DOHH2 (cell line): ENCODE measurements at regions not wholly inside any gene's neighbourhood (a gene's known extent, or its start where the extent isn't known, plus 50 kb on each side); places are given as distances from the start of the nearest gene placed in this dataset.

Experiments
- H3F3A ChIP-seq: fragments of 200-600 bp; sonication (generic), shearing (Covaris generic); 2 replicates; pipeline ENCODE4 v1.6.0; 2016; ENCODE audit warnings: antibody characterized with exemption, mild to moderate bottlenecking; ENCODE audit not compliant: control insufficient read depth, insufficient read depth
- H3K27ac ChIP-seq: fragments of 200-600 bp; sonication (generic); 2 replicates; pipeline ENCODE4 v1.5.1; 2014; ENCODE audit warnings: low read depth, mild to moderate bottlenecking, low read length, moderate library complexity
- H3K27me3 ChIP-seq: fragments of 200-600 bp; sonication (generic); 2 replicates; pipeline ENCODE4 v1.6.1; 2014; ENCODE audit warnings: mild to moderate bottlenecking, low read length, mixed read lengths; ENCODE audit not compliant: control insufficient read depth
- H3K36me3 ChIP-seq: fragments of 200-600 bp; sonication (generic); 2 replicates; pipeline ENCODE4 v1.6.1; 2014; ENCODE audit warnings: mild to moderate bottlenecking, low read length, moderate library complexity, mixed read lengths; ENCODE audit not compliant: control insufficient read depth
- H3K4me1 ChIP-seq: fragments of 200-600 bp; sonication (generic); 2 replicates; pipeline ENCODE4 v1.6.1; 2014; ENCODE audit warnings: mild to moderate bottlenecking, low read length, mixed read lengths; ENCODE audit not compliant: control insufficient read depth
- H3K4me2 ChIP-seq: fragments of 200-600 bp; sonication (generic); 2 replicates; pipeline ENCODE4 v1.6.0; 2014; ENCODE audit warnings: mild to moderate bottlenecking, low read length, moderate library complexity
- H3K4me3 ChIP-seq: fragments of 200-600 bp; sonication (generic); 2 replicates; pipeline ENCODE4 v1.5.1; 2014; ENCODE audit warnings: mild to moderate bottlenecking, low read length, mixed read lengths
- H3K79me2 ChIP-seq: fragments of 200-600 bp; sonication (generic); 2 replicates; pipeline ENCODE4 v1.6.1; 2014; ENCODE audit warnings: mild to moderate bottlenecking, low read length, mixed read lengths; ENCODE audit not compliant: control insufficient read depth
- H3K9me2 ChIP-seq: fragments of 200-600 bp; sonication (generic); replicated peaks from 2 replicates; pipeline ENCODE4 v1.6.1; 2014; ENCODE audit warnings: mild to moderate bottlenecking, low read length, mixed read lengths; ENCODE audit not compliant: control insufficient read depth
- H3K9me3 ChIP-seq: fragments of 200-600 bp; sonication (generic); 2 replicates; pipeline ENCODE4 v1.6.1; 2014; ENCODE audit warnings: antibody characterized with exemption, low read length, mixed read lengths; ENCODE audit not compliant: control insufficient read depth, insufficient read depth
- H4K20me1 ChIP-seq: fragments of 200-600 bp; sonication (generic); 2 replicates; pipeline ENCODE4 v1.6.0; 2014; ENCODE audit warnings: low read depth, mild to moderate bottlenecking, antibody characterized with exemption, low read length, moderate library complexity; ENCODE audit not compliant: control insufficient read depth, insufficient read depth
- EZH2phosphoT487 ChIP-seq: fragments of 200-600 bp; sonication (generic); IDR thresholded peaks from 2 replicates; pipeline ENCODE4 v1.6.1; 2017; ENCODE audit warnings: borderline replicate concordance, mild to moderate bottlenecking, antibody characterized with exemption, low read length, moderate library complexity, mixed read lengths
- TF ChIP-seq, protein P1 (sequence below): fragments of 200-600 bp; sonication (generic); IDR thresholded peaks from one replicate; pipeline ENCODE4 v1.5.1; 2014; ENCODE audit warnings: antibody characterized with exemption, mild to moderate bottlenecking, low read depth, low read length; ENCODE audit not compliant: poor library complexity, severe bottlenecking

DNA sequence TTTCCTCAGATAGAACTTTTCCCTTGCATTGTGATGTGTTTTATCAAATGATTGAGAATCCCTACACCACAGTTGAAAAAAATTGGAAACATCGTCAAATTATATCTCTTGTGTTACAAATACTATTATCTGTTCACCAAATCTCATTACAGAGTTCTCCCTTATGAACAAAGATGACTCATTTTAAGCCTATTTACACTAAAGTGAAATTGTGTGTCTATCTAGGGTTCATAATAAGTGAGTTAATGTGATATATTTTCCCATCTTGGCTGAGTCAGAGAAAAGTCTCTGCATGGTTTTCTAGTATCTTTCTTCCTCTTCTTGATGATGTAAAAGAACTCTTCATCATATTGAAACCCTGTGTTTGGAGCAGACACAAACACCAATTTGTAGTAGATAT, 1263.3 kb upstream of the EYS start:
- no peak for TF ChIP-seq EZH2phosphoT487
- TF ChIP-seq, protein P1, sequence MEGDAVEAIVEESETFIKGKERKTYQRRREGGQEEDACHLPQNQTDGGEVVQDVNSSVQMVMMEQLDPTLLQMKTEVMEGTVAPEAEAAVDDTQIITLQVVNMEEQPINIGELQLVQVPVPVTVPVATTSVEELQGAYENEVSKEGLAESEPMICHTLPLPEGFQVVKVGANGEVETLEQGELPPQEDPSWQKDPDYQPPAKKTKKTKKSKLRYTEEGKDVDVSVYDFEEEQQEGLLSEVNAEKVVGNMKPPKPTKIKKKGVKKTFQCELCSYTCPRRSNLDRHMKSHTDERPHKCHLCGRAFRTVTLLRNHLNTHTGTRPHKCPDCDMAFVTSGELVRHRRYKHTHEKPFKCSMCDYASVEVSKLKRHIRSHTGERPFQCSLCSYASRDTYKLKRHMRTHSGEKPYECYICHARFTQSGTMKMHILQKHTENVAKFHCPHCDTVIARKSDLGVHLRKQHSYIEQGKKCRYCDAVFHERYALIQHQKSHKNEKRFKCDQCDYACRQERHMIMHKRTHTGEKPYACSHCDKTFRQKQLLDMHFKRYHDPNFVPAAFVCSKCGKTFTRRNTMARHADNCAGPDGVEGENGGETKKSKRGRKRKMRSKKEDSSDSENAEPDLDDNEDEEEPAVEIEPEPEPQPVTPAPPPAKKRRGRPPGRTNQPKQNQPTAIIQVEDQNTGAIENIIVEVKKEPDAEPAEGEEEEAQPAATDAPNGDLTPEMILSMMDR = no peak
- Histone ChIP-seq H3K79me2 (no peaks in the 10 kb centered on the region), H4K20me1 (no peaks in the 10 kb centered on the region), H3F3A (no peaks in the 10 kb centered on the region), H3K27ac (no peak overlapping the region), H3K4me1 (no peaks in the 10 kb centered on the region), H3K4me3 (no peak overlapping the region), H3K36me3 (no peaks in the 10 kb centered on the region), H3K27me3 (no peaks in the 10 kb centered on the region), H3K9me2 (no peaks in the 10 kb centered on the region), H3K4me2 (no peak overlapping the region), H3K9me3 (no peaks in the 10 kb centered on the region)

DNA sequence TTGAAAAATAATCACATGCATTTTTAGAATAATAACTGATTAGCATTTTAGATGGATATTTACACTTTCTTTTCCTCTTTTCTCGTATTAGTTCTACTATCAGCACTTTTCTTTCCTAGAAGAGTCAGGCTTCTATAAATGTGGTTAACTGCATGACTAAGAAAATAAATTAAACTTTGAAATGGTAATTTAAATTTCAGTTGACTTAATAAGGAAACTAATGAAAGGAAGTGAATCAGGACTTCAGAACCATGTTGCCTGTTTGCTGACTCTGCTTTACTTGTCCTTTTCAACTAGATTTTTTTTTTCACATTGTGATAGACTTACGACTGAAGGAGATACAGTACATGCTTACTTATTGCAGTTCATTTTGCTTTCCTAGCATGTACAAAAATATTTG, 1258.2 kb upstream of the EYS start:
- Histone ChIP-seq H3K4me3 (no peak overlapping the region), H3K27ac (no peak overlapping the region), H3F3A (no peaks in the 10 kb centered on the region), H4K20me1 (no peaks in the 10 kb centered on the region), H3K36me3 (no peaks in the 10 kb centered on the region), H3K9me2 (no peaks in the 10 kb centered on the region), H3K4me1 (no peaks in the 10 kb centered on the region), H3K9me3 (no peaks in the 10 kb centered on the region), H3K4me2 (no peak overlapping the region), H3K79me2 (no peaks in the 10 kb centered on the region), H3K27me3 (no peaks in the 10 kb centered on the region)
- TF ChIP-seq EZH2phosphoT487 = no peak
- TF ChIP-seq, protein P1 = no peak

DNA sequence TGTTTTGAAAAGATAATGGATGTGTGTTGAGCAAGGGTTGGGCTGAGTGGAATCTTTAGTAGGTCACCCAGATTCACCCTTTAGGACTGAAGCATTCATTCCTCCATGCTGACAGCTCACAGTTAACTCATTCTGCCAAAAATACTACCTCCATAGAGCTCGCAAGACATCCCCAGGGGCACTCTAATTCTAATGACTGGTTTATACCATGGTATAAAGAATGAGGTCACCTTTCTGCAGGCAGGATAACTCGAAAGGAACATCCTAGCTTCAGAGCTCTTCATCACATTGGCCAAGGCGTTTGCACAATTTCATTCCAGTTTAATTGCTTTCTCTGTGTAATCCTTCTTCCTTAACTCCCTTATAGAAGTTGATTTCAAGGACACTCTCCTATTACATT, 1257.2 kb upstream of the EYS start:
- no peaks in the 10 kb centered on the region for H4K20me1 ChIP-seq
- no peaks in the 10 kb centered on the region for H3F3A ChIP-seq
- H3K9me3 ChIP-seq = no peaks in the 10 kb centered on the region
- H3K4me1 ChIP-seq = no peaks in the 10 kb centered on the region
- no peak overlapping the region for H3K4me2 ChIP-seq
- H3K79me2 ChIP-seq = no peaks in the 10 kb centered on the region
- TF ChIP-seq, protein P1 = no peak
- no peak for TF ChIP-seq EZH2phosphoT487
- no peaks in the 10 kb centered on the region for H3K36me3 ChIP-seq
- H3K27me3 ChIP-seq = no peaks in the 10 kb centered on the region
- H3K9me2 ChIP-seq = no peaks in the 10 kb centered on the region
- no peak overlapping the region for H3K4me3 ChIP-seq
- H3K27ac ChIP-seq = no peak overlapping the region

DNA sequence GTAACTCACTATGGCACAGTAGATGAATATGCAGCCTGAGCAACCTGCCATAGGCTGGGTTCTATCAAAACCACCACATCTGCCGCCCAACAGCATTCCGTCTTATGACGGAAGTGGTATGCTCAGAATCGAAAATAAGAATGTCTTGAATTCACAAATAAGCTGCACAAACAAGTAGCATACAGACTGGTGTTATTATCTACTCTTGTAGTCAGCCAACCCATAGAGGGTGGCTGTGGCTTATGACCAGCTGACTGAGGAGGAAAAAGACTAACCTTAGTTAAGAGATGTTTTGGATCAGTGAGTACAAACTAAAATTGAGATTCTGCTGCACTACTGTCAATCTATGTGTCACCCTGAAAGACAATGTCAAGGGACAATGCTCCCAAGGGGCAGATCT, 1255.1 kb upstream of the EYS start:
- H4K20me1 ChIP-seq = no peaks in the 10 kb centered on the region
- no peak overlapping the region for H3K4me3 ChIP-seq
- TF ChIP-seq EZH2phosphoT487 = no peak
- TF ChIP-seq, protein P1 = no peak
- H3K27me3 ChIP-seq = no peaks in the 10 kb centered on the region
- no peak overlapping the region for H3K27ac ChIP-seq
- no peaks in the 10 kb centered on the region for H3K9me3 ChIP-seq
- no peaks in the 10 kb centered on the region for H3F3A ChIP-seq
- H3K4me1 ChIP-seq = no peaks in the 10 kb centered on the region
- no peaks in the 10 kb centered on the region for H3K36me3 ChIP-seq
- H3K9me2 ChIP-seq = no peaks in the 10 kb centered on the region
- H3K4me2 ChIP-seq = no peak overlapping the region
- H3K79me2 ChIP-seq = no peaks in the 10 kb centered on the region
